ENCODE measurements at regions not wholly inside any gene's neighbourhood (a gene's known extent, or its start where the extent isn't known, plus 50 kb on each side); places are given as distances from the start of the nearest gene placed in this dataset.
"Not testable (repeated sequence)": the region's sequence is repeated elsewhere in the genome, so short reads cannot be mapped to it uniquely, and the experiment has no call there.

DNA sequence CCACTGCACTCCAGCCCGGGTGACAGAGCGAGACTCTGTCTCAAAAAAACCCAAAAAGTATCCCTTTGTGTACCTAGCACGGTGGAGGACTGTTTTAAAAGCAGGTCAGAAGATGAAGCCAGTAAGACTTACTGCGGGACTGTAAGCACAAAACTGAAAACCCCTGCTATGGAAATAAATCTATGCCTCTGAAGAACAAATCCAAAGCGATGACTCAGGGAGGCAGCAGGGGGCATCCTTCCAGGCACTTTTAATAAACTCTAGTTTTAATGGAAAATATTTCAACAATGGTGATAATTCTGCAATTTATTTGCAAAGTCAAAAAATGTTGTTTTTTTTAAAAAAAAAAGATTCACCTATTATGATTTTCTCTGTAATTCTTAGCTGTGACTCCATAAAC, 326.8 kb downstream of the BCL2L11 start:
- H4K91ac ChIP-seq (ENCODE audit: insufficient read length, low read depth, low read length); H3K4ac ChIP-seq (ENCODE audit: low read depth, low read length); H3K79me1 ChIP-seq (ENCODE audit: insufficient read depth, low read depth, low read length, poor library complexity, severe bottlenecking); H3K27me3 Mint-ChIP-seq (ENCODE audit: low read depth); H2BK12ac ChIP-seq (ENCODE audit: insufficient read length, low read depth, low read length); H2BK20ac ChIP-seq (ENCODE audit: low read depth, low read length, poor library complexity, severe bottlenecking); H3K23me2 ChIP-seq (ENCODE audit: insufficient read length, low read depth, low read length, poor library complexity, severe bottlenecking); H2AK5ac ChIP-seq (ENCODE audit: insufficient read length, low read length); H3K23ac ChIP-seq (ENCODE audit: insufficient read length, low read depth, low read length); H3K9me3 Mint-ChIP-seq; H3K27ac ChIP-seq (ENCODE audit: insufficient read length, low read depth, low read length); H3K4me2 ChIP-seq (ENCODE audit: insufficient read depth, insufficient read length, low read length); H3K9ac ChIP-seq (ENCODE audit: extremely low read depth, insufficient read length, low read length); H3K36me3 Mint-ChIP-seq (ENCODE audit: insufficient read depth in 1 of 3, low read depth in 3 of 3); H3K9me3 ChIP-seq (ENCODE audit: control insufficient read depth, low read depth, low read length); H2BK15ac ChIP-seq (ENCODE audit: low read depth, low read length); H3K4me3 Mint-ChIP-seq; H2BK120ac ChIP-seq (ENCODE audit: low read depth, low read length, poor library complexity, severe bottlenecking); H3K4me1 ChIP-seq (ENCODE audit: insufficient read depth, low read length); H3K27ac Mint-ChIP-seq; H2BK5ac ChIP-seq (ENCODE audit: insufficient read length, low read length); H3K14ac ChIP-seq (ENCODE audit: insufficient read depth, low read length); H3K18ac ChIP-seq (ENCODE audit: insufficient read length, low read depth, low read length); H3K56ac ChIP-seq (ENCODE audit: insufficient read length, low read depth, low read length); H4K8ac ChIP-seq (replicated peaks; ENCODE audit: insufficient read length, low read depth, low read length); H3K4me1 Mint-ChIP-seq; DNase-seq; H2AFZ ChIP-seq (ENCODE audit: low read length); H4K5ac ChIP-seq (ENCODE audit: insufficient read length, low read depth, low read length); H3K79me2 ChIP-seq (ENCODE audit: insufficient read depth, low read length); H4K20me1 ChIP-seq (ENCODE audit: control insufficient read depth, insufficient read depth, insufficient read length); H3K27me3 ChIP-seq (ENCODE audit: insufficient read depth, low read length); H3T11ph ChIP-seq (ENCODE audit: low read length): not testable (repeated sequence)
- TF ChIP-seq, protein P1, sequence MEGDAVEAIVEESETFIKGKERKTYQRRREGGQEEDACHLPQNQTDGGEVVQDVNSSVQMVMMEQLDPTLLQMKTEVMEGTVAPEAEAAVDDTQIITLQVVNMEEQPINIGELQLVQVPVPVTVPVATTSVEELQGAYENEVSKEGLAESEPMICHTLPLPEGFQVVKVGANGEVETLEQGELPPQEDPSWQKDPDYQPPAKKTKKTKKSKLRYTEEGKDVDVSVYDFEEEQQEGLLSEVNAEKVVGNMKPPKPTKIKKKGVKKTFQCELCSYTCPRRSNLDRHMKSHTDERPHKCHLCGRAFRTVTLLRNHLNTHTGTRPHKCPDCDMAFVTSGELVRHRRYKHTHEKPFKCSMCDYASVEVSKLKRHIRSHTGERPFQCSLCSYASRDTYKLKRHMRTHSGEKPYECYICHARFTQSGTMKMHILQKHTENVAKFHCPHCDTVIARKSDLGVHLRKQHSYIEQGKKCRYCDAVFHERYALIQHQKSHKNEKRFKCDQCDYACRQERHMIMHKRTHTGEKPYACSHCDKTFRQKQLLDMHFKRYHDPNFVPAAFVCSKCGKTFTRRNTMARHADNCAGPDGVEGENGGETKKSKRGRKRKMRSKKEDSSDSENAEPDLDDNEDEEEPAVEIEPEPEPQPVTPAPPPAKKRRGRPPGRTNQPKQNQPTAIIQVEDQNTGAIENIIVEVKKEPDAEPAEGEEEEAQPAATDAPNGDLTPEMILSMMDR (conservative IDR thresholded peaks at IDR 0.05) = peak; percentile 38; the same call in 2 of the 3 replicates
- WGBS (ENCODE audit: extremely low coverage, insufficient read length, low lambda C conversion rate) = no CpG with 5 or more reads among the region's 5 CpGs

DNA sequence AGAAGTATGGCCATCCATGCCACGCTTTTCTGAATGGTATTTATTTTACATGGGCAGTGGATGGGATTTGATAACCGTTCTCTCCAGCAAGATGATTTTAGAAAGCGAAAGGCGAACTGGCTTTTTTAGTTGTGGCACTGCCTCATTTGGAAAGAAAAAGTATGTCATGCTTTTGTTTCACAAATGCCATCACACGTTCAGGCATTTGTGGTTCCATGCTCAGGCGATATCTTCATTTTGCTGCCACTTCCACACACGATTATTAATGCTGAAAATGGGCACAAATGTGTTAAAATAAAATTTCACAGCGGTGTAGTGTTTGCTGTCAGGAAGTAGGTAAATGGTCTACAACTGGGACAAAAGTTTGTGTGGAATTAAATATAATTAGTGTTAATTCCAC, 328.1 kb downstream of the BCL2L11 start:
- not testable (repeated sequence) for H2BK15ac ChIP-seq (ENCODE audit: low read depth, low read length); H3K14ac ChIP-seq (ENCODE audit: insufficient read depth, low read length); H3K4me2 ChIP-seq (ENCODE audit: insufficient read depth, insufficient read length, low read length); H3K9me3 Mint-ChIP-seq; H3K23ac ChIP-seq (ENCODE audit: insufficient read length, low read depth, low read length); H2BK12ac ChIP-seq (ENCODE audit: insufficient read length, low read depth, low read length); H3K27ac Mint-ChIP-seq; H3K4me1 ChIP-seq (ENCODE audit: insufficient read depth, low read length); H3K79me2 ChIP-seq (ENCODE audit: insufficient read depth, low read length); H2BK5ac ChIP-seq (ENCODE audit: insufficient read length, low read length); H3K9me3 ChIP-seq (ENCODE audit: control insufficient read depth, low read depth, low read length); H3K56ac ChIP-seq (ENCODE audit: insufficient read length, low read depth, low read length); H4K5ac ChIP-seq (ENCODE audit: insufficient read length, low read depth, low read length); H3T11ph ChIP-seq (ENCODE audit: low read length); H3K27ac ChIP-seq (ENCODE audit: insufficient read length, low read depth, low read length); H2BK20ac ChIP-seq (ENCODE audit: low read depth, low read length, poor library complexity, severe bottlenecking); H3K9ac ChIP-seq (ENCODE audit: extremely low read depth, insufficient read length, low read length); H3K4me3 Mint-ChIP-seq; H3K23me2 ChIP-seq (ENCODE audit: insufficient read length, low read depth, low read length, poor library complexity, severe bottlenecking); H3K18ac ChIP-seq (ENCODE audit: insufficient read length, low read depth, low read length); H4K91ac ChIP-seq (ENCODE audit: insufficient read length, low read depth, low read length); H3K4ac ChIP-seq (ENCODE audit: low read depth, low read length); H2AFZ ChIP-seq (ENCODE audit: low read length); H2BK120ac ChIP-seq (ENCODE audit: low read depth, low read length, poor library complexity, severe bottlenecking); H4K20me1 ChIP-seq (ENCODE audit: control insufficient read depth, insufficient read depth, insufficient read length); H3K36me3 Mint-ChIP-seq (ENCODE audit: insufficient read depth in 1 of 3, low read depth in 3 of 3); H3K79me1 ChIP-seq (ENCODE audit: insufficient read depth, low read depth, low read length, poor library complexity, severe bottlenecking); DNase-seq; H2AK5ac ChIP-seq (ENCODE audit: insufficient read length, low read length); H3K27me3 Mint-ChIP-seq (ENCODE audit: low read depth); H3K27me3 ChIP-seq (ENCODE audit: insufficient read depth, low read length); H4K8ac ChIP-seq (replicated peaks; ENCODE audit: insufficient read length, low read depth, low read length)
- WGBS (ENCODE audit: extremely low coverage, insufficient read length, low lambda C conversion rate) = no CpG with 5 or more reads among the region's 8 CpGs
- H3K4me1 Mint-ChIP-seq = peaks cover 9 to 11% of the 10 kb centered on the region in 2 experiments

All from H9 (cell line).